SK-N-SH treated with all-trans-retinoic acid at 6 μM for 48 hours (cell line): ENCODE measurements at regions not wholly inside any gene's neighbourhood (a gene's known extent, or its start where the extent isn't known, plus 50 kb on each side); places are given as distances from the start of the nearest gene placed in this dataset.

Source experiments
- ATAC-seq: fragments of 200-7000 bp; cut with Tn5 transposase; 3 replicates; pipeline ENCODE4 v1.9.1; 2020; ENCODE audit warnings: mild to moderate bottlenecking, moderate library complexity
- BACH2 ChIP-seq: fragments of 250-450 bp; sonication (Bioruptor Pico); IDR thresholded peaks from 2 replicates; pipeline ENCODE4 v1.9.0; 2021; ENCODE audit warnings: mild to moderate bottlenecking, borderline replicate concordance
- CSDC2 ChIP-seq: fragments of 250-450 bp; sonication (Bioruptor Pico); IDR thresholded peaks from 2 replicates; pipeline ENCODE4 v1.5.0; 2020; ENCODE audit warnings: mild to moderate bottlenecking, moderate library complexity
- GLIS3 ChIP-seq: fragments of 250-450 bp; sonication (Bioruptor Pico); IDR thresholded peaks from 2 replicates; pipeline ENCODE4 v1.5.0; 2020; ENCODE audit warnings: mild to moderate bottlenecking, moderate library complexity
- ISL1 ChIP-seq: fragments of 250-450 bp; sonication (Bioruptor Pico); IDR thresholded peaks from 2 replicates; pipeline ENCODE4 v2.1.2; 2022; ENCODE audit warnings: mild to moderate bottlenecking, moderate library complexity
- PPARA ChIP-seq: fragments of 250-450 bp; sonication (Bioruptor Pico); IDR thresholded peaks from 2 replicates; pipeline ENCODE4 v1.5.0; 2020; ENCODE audit warnings: mild to moderate bottlenecking, borderline replicate concordance
- TOX ChIP-seq: fragments of 250-450 bp; sonication (Bioruptor Pico); IDR thresholded peaks from 2 replicates; pipeline ENCODE4 v1.8.0; 2021; ENCODE audit warnings: mild to moderate bottlenecking, moderate library complexity, borderline replicate concordance
- ZFP3 ChIP-seq: fragments of 250-450 bp; sonication (Bioruptor Pico); IDR thresholded peaks from 2 replicates; pipeline ENCODE4 v1.5.0; 2020; ENCODE audit warnings: mild to moderate bottlenecking, moderate library complexity
- ZFP30 ChIP-seq: fragments of 450-650 bp; formaldehyde crosslinking; IDR thresholded peaks from 2 replicates; pipeline ENCODE4 v1.5.0; 2022; ENCODE audit warnings: mild to moderate bottlenecking, moderate library complexity
- ZNF565 ChIP-seq: fragments of 450-650 bp; formaldehyde crosslinking; conservative IDR thresholded peaks from 2 replicates; pipeline ENCODE4 v1.5.0; 2020; ENCODE audit warnings: low read depth, mild to moderate bottlenecking, moderate library complexity
- ZNF70 ChIP-seq: fragments of 450-650 bp; formaldehyde crosslinking; IDR thresholded peaks from 2 replicates; pipeline ENCODE4 v1.5.0; 2020; ENCODE audit warnings: mild to moderate bottlenecking, moderate library complexity
- ZNF8 ChIP-seq: fragments of 450-650 bp; formaldehyde crosslinking; IDR thresholded peaks from 2 replicates; pipeline ENCODE4 v1.5.0; 2020; ENCODE audit warnings: mild to moderate bottlenecking, moderate library complexity
- TF ChIP-seq, protein P1 (sequence below): fragments of 250-450 bp; sonication (Bioruptor Pico); IDR thresholded peaks from 2 replicates; pipeline ENCODE4 v1.8.0; 2020; ENCODE audit warnings: mild to moderate bottlenecking, moderate library complexity, borderline replicate concordance
- TF ChIP-seq, protein P2 (sequence below): fragments of 250-450 bp; sonication (Bioruptor Pico); IDR thresholded peaks from 2 replicates; pipeline ENCODE4 v1.8.0; 2021; ENCODE audit warnings: low read depth, mild to moderate bottlenecking, moderate library complexity, borderline replicate concordance
- TF ChIP-seq, protein P3 (sequence below): fragments of 250-450 bp; sonication (Bioruptor Pico); IDR thresholded peaks from 2 replicates; pipeline ENCODE4 v1.5.0; 2020; ENCODE audit warnings: mild to moderate bottlenecking, moderate library complexity

GRCh38 chr18:75141166-75141565 lies 67.8 kb downstream of the PTGR3 start (continued):
- no peak for TF ChIP-seq BACH2 (CRISPR knock-in tag)

DNA sequence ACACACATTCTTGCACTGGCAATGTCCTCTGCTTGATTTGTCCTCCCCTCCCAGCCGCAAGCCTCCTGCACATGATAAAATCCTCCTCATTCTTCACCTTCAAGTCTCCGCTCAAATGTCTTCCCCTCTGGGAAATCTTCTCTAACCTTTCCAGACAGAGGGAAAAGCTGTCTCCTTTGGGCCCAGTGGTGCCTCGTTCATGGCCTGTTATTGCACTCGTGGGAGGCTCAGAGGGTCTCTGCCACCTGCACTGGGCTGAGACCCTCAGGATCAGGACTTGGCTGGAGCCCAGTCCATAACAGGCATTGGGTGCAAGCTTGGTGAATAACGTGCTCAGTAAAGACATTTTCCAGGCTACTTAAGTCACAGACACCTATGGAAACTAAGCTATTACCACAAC lies 68.6 kb downstream of the PTGR3 start:
- no peak for ATAC-seq
- TF ChIP-seq ZNF565 (CRISPR knock-in tag) (no peak), ZNF70 (no peak)

DNA sequence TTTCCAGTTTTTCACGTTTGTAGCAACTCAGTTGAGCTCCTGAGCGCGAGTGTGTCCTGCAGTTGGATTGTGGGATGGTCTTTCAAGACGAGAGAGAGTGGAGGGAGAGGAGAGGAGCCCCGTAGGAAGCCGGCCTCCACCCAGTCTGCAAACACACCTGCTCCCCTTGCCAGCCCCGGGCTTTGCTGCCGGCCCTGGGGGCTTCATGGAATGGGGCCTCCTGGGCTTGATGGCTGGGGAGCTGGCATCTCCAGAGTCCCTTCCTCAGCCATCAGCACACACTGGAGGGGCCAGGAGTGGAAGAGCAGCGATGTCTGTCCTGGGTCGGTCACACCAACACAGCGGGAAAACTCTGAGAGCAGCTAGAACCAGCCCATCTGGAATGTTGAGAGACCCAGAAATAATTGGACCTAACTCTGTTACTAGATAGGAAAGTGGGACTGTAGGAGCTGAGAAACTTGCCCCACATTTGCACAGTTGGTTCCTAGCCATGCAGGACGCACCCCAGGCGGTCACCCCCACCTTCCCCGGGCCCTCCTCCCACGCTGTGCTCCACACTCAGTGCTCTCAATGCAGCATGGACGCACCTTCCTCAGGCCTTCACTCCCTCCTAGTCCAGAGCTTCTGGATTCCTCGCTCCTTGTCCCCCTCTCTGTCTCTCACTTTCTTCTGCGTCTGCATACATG lies 69.6 kb downstream of the PTGR3 start:
- ATAC-seq = no peak

DNA sequence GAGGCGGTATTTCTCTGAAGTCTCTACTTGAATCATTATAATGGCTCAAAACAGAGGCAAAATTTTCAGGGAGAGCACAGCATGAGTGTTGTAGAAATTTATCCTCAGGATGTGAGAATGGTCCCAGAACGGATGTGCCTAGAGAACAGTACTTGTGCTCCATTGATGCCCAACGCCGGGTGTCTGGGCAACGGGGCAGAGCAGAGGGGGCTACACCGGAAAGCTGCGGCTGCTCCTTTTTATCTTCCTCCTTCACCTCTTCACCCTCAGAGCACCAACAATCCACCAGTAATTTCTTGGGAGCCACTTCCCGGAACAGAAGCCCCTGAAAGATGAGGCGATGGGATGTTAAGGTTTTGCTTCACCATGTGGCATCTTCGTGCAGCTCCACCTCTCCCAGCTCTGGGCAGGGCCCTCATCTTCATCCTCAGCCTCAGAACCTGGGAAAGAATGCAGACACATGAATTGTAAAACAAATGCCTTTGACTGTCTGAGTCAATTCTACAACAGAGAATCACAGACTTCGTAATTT lies 71.5 kb downstream of the PTGR3 start:
- TF ChIP-seq CSDC2 (no peak), PPARA (CRISPR knock-in tag) (no peak), ZFP3 (CRISPR knock-in tag) (no peak), ZNF8 (no peak), ISL1 (CRISPR knock-in tag) (no peak)
- TF ChIP-seq, protein P1, sequence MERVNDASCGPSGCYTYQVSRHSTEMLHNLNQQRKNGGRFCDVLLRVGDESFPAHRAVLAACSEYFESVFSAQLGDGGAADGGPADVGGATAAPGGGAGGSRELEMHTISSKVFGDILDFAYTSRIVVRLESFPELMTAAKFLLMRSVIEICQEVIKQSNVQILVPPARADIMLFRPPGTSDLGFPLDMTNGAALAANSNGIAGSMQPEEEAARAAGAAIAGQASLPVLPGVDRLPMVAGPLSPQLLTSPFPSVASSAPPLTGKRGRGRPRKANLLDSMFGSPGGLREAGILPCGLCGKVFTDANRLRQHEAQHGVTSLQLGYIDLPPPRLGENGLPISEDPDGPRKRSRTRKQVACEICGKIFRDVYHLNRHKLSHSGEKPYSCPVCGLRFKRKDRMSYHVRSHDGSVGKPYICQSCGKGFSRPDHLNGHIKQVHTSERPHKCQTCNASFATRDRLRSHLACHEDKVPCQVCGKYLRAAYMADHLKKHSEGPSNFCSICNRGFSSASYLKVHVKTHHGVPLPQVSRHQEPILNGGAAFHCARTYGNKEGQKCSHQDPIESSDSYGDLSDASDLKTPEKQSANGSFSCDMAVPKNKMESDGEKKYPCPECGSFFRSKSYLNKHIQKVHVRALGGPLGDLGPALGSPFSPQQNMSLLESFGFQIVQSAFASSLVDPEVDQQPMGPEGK (CRISPR knock-in tag) = no peak
- TF ChIP-seq, protein P2, sequence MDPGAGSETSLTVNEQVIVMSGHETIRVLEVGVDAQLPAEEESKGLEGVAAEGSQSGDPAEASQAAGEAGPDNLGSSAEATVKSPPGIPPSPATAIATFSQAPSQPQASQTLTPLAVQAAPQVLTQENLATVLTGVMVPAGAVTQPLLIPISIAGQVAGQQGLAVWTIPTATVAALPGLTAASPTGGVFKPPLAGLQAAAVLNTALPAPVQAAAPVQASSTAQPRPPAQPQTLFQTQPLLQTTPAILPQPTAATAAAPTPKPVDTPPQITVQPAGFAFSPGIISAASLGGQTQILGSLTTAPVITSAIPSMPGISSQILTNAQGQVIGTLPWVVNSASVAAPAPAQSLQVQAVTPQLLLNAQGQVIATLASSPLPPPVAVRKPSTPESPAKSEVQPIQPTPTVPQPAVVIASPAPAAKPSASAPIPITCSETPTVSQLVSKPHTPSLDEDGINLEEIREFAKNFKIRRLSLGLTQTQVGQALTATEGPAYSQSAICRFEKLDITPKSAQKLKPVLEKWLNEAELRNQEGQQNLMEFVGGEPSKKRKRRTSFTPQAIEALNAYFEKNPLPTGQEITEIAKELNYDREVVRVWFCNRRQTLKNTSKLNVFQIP (CRISPR knock-in tag) = no peak
- no peak for ATAC-seq

More for the DNA sequence above, 69.6 kb downstream of the PTGR3 start:
- TF ChIP-seq BACH2 (CRISPR knock-in tag) (no peak), TOX (CRISPR knock-in tag) (no peak), PPARA (CRISPR knock-in tag) (no peak), ZNF70 (no peak)

GRCh38 chr18:75135158-75135725 lies 73.7 kb downstream of the PTGR3 start:
- no peak for TF ChIP-seq ZFP30 (CRISPR knock-in tag)
- no peak for TF ChIP-seq ZNF70
- TF ChIP-seq GLIS3 = no peak
- no peak for TF ChIP-seq CSDC2
- no peak for ATAC-seq

DNA sequence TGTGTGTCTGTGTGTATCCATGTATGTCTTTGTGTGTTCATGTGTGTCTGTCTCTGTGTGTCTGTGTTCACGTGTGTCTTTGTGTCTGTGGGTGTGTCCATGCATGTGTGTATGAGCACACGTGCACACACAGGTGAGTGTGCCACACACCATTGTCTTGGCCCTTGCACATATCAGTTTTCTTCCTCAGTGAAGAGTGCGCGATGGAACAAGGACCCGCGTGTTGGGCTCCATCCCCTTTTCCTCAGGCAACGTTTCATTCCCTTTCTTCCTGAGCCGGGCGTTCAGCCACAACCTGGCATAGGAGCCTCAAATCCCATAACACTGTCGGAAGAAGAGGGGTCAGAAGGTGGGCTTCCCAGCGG lies 74.3 kb downstream of the PTGR3 start:
- no peak for ATAC-seq

More for the DNA sequence above, 74.3 kb downstream of the PTGR3 start:
- TF ChIP-seq, protein P3, sequence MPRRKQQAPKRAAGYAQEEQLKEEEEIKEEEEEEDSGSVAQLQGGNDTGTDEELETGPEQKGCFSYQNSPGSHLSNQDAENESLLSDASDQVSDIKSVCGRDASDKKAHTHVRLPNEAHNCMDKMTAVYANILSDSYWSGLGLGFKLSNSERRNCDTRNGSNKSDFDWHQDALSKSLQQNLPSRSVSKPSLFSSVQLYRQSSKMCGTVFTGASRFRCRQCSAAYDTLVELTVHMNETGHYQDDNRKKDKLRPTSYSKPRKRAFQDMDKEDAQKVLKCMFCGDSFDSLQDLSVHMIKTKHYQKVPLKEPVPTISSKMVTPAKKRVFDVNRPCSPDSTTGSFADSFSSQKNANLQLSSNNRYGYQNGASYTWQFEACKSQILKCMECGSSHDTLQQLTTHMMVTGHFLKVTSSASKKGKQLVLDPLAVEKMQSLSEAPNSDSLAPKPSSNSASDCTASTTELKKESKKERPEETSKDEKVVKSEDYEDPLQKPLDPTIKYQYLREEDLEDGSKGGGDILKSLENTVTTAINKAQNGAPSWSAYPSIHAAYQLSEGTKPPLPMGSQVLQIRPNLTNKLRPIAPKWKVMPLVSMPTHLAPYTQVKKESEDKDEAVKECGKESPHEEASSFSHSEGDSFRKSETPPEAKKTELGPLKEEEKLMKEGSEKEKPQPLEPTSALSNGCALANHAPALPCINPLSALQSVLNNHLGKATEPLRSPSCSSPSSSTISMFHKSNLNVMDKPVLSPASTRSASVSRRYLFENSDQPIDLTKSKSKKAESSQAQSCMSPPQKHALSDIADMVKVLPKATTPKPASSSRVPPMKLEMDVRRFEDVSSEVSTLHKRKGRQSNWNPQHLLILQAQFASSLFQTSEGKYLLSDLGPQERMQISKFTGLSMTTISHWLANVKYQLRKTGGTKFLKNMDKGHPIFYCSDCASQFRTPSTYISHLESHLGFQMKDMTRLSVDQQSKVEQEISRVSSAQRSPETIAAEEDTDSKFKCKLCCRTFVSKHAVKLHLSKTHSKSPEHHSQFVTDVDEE = no peak
